K562 (cell line): ENCODE measurements at regions not wholly inside any gene's neighbourhood (a gene's known extent, or its start where the extent isn't known, plus 50 kb on each side); places are given as distances from the start of the nearest gene placed in this dataset.

Source experiments
- ATAC-seq: fragments of 200-7000 bp; cut with Tn5 transposase; 3 replicates; pipeline ENCODE4 v1.9.1; 2020; ENCODE audit warnings: moderate library complexity
- BruUV-seq: library from RNA; stranded (reverse); fragments of 400-500 nt; replicated peaks from 2 replicates; lab custom pipeline; 2021; lab: Mats Ljungman, UMichigan
- CTCF ChIA-PET: fragments of 300-600 bp; formaldehyde crosslinking; extraction: SDS; loops from one replicate; lab custom pipeline; 2021; ENCODE audit warnings: low intra/inter-chr PET ratio; lab: Yijun Ruan, JAX
- POLR2A ChIA-PET: fragments of 300-600, 350-650 bp; sonication (Branson Sonifier 250); formaldehyde crosslinking; extraction: SDS; loops from one replicate; lab custom pipeline; 2021; ENCODE audit warnings: antibody characterized with exemption, inconsistent platforms; lab: Yijun Ruan, JAX
- DNase-seq, 4 experiments: peaks; one replicate each; pipeline versions ENCODE4 v3.0.0 to v3.0.0-alpha.2; 2011 to 2018; ENCODE audit warnings: low spot score in 3 of 4, mixed read lengths in 3 of 4; ENCODE audit errors: extremely low read depth in 1 of 4
- FAIRE-seq: peaks from 2 replicates; lab custom pipeline; 2011; peaks lifted over from hg19 to GRCh38; lab: Jason Lieb, UNC
- H2AFZ ChIP-seq: 2 replicates; pipeline ENCODE4 v1.6.0; 2011; ENCODE audit warnings: low read depth, low read length, control low read depth, inconsistent platforms
- H3K27ac ChIP-seq: fragments of 200-600 bp; 3 replicates; pipeline ENCODE4 v1.8.0; 2011; ENCODE audit warnings: low read depth, mild to moderate bottlenecking, control low read depth, inconsistent platforms, low read length, moderate library complexity, mixed read lengths; ENCODE audit errors: extremely low read depth
- H3K27me3 ChIP-seq, 2 experiments: fragments of 300-600 bp in 1 of 2; 2 replicates in 1 of 2; 3 replicates in 1 of 2; pipeline versions ENCODE4 v1.6.0 to v1.8.0; 2011; ENCODE audit warnings: inconsistent platforms in 2 of 2, low read length in 2 of 2, mild to moderate bottlenecking in 1 of 2, mixed read lengths in 1 of 2, moderate library complexity in 1 of 2; ENCODE audit not compliant: control insufficient read depth in 2 of 2, insufficient read depth in 2 of 2
- H3K36me3 ChIP-seq: fragments of 300-600 bp; 3 replicates; pipeline ENCODE4 v1.8.0; 2011; ENCODE audit warnings: mild to moderate bottlenecking, low read length, inconsistent platforms; ENCODE audit not compliant: control insufficient read depth, insufficient read depth
- H3K4me1 ChIP-seq, 2 experiments: fragments of 200-600 bp in 1 of 2; replicated peaks in 1 of 2; 2 replicates in 1 of 2; 3 replicates in 1 of 2; pipeline versions ENCODE4 v1.5.1 to v1.8.0; 2011; ENCODE audit warnings: inconsistent platforms in 2 of 2, low read length in 2 of 2, mild to moderate bottlenecking in 1 of 2, mixed read lengths in 1 of 2, moderate library complexity in 1 of 2; ENCODE audit not compliant: control insufficient read depth in 2 of 2, insufficient read depth in 2 of 2
- H3K4me2 ChIP-seq: 2 replicates; pipeline ENCODE4 v1.6.1; 2011; ENCODE audit warnings: low read length, control low read depth, inconsistent platforms, mixed read lengths; ENCODE audit not compliant: insufficient read depth
- H3K4me3 ChIP-seq: fragments of 200-600 bp; sonication (generic), shearing (Covaris generic); 2 replicates; pipeline ENCODE4 v1.5.1; 2016; ENCODE audit warnings: control low read depth, inconsistent platforms
- H3K79me2 ChIP-seq: fragments of 200-600 bp; 3 replicates; pipeline ENCODE4 v1.8.0; 2011; ENCODE audit warnings: low read length, inconsistent platforms; ENCODE audit not compliant: control insufficient read depth, insufficient read depth
- H3K9ac ChIP-seq, 2 experiments: 2 replicates each; pipeline versions ENCODE4 v1.6.0 to v1.6.1; 2011; ENCODE audit warnings: low read depth in 2 of 2, low read length in 2 of 2, control low read depth in 1 of 2, inconsistent platforms in 1 of 2, mild to moderate bottlenecking in 1 of 2, mixed read lengths in 1 of 2; ENCODE audit not compliant: insufficient read depth in 1 of 2
- H3K9me1 ChIP-seq: one replicate; pipeline ENCODE4 v1.6.0; 2011; ENCODE audit warnings: inconsistent platforms, mild to moderate bottlenecking, low read length, moderate library complexity; ENCODE audit not compliant: control insufficient read depth, insufficient read depth
- H3K9me3 ChIP-seq: replicated peaks from 2 replicates; pipeline ENCODE4 v1.5.1; 2011; ENCODE audit warnings: low read depth, low read length, inconsistent platforms; ENCODE audit not compliant: control insufficient read depth, insufficient read depth
- H4K20me1 ChIP-seq: replicated peaks from 2 replicates; pipeline ENCODE4 v1.6.1; 2011; ENCODE audit warnings: low read length, inconsistent platforms, mixed read lengths; ENCODE audit not compliant: control insufficient read depth, insufficient read depth
- CBFA2T3 ChIP-seq: fragments of 450-650 bp; IDR thresholded peaks from 2 replicates; pipeline ENCODE4 v1.6.1; 2017
- CC2D1A ChIP-seq: fragments of 450-650 bp; IDR thresholded peaks from 2 replicates; pipeline ENCODE4 v1.6.1; 2017; ENCODE audit warnings: mild to moderate bottlenecking
- DACH1 ChIP-seq: fragments of 450-650 bp; IDR thresholded peaks from 2 replicates; pipeline ENCODE4 v1.6.1; 2018; ENCODE audit not compliant: partially characterized antibody
- EP400 ChIP-seq: fragments of 450-650 bp; IDR thresholded peaks from 2 replicates; pipeline ENCODE4 v1.6.1; 2017; ENCODE audit warnings: antibody characterized with exemption, mild to moderate bottlenecking, moderate library complexity
- HSF4 ChIP-seq: fragments of 250-450 bp; sonication (Bioruptor Pico); IDR thresholded peaks from 2 replicates; pipeline ENCODE4 v2.1.2; 2022; ENCODE audit warnings: mild to moderate bottlenecking, moderate library complexity, borderline replicate concordance
- KLF16 ChIP-seq: IDR thresholded peaks from 2 replicates; pipeline ENCODE4 v1.6.1; 2016; ENCODE audit warnings: antibody characterized with exemption
- NCOA4 ChIP-seq: fragments of 450-650 bp; IDR thresholded peaks from 2 replicates; pipeline ENCODE4 v1.6.1; 2018; ENCODE audit warnings: mild to moderate bottlenecking; ENCODE audit not compliant: partially characterized antibody
- NONO ChIP-seq, 2 experiments: fragments of 200-400 bp in 1 of 2; fragments of 450-650 bp in 1 of 2; formaldehyde crosslinking in 1 of 2; IDR thresholded peaks; 2 replicates each; pipeline ENCODE4 v1.6.1; 2017; ENCODE audit warnings: low read depth in 2 of 2, mild to moderate bottlenecking in 2 of 2, moderate library complexity in 2 of 2, low read length in 1 of 2
- RERE ChIP-seq: sonication (generic); formaldehyde crosslinking; IDR thresholded peaks from 2 replicates; pipeline ENCODE4 v1.8.0; 2023; ENCODE audit warnings: missing genetic modification reagents, mild to moderate bottlenecking, borderline replicate concordance
- SP2 ChIP-seq: IDR thresholded peaks from 2 replicates; pipeline ENCODE4 v1.6.1; 2011; ENCODE audit warnings: mild to moderate bottlenecking, low read depth, low read length, moderate library complexity; ENCODE audit not compliant: poor library complexity, severe bottlenecking; ENCODE audit errors: extremely low read depth
- SRSF7 ChIP-seq: fragments of 200-400 bp; formaldehyde crosslinking; optimal IDR thresholded peaks from 2 replicates; pipeline ENCODE3; 2017; ENCODE audit warnings: mild to moderate bottlenecking, low read depth, low read length
- STAT5A ChIP-seq: IDR thresholded peaks from 2 replicates; pipeline ENCODE4 v1.6.1; 2012; ENCODE audit warnings: low read length, inconsistent platforms, borderline replicate concordance
- ZBED1 ChIP-seq: IDR thresholded peaks from 2 replicates; pipeline ENCODE4 v1.6.1; 2014
- ZNF133 ChIP-seq: fragments of 250-450 bp; sonication (Bioruptor Pico); IDR thresholded peaks from 2 replicates; pipeline ENCODE4 v1.4.0; 2020; ENCODE audit warnings: mild to moderate bottlenecking
- ZNF408 ChIP-seq: fragments of 250-450 bp; sonication (Bioruptor Pico); IDR thresholded peaks from 2 replicates; pipeline ENCODE4 v1.4.0; 2020; ENCODE audit warnings: low read depth, mild to moderate bottlenecking, moderate library complexity
- WGBS: fragments of 100-300 bp; shearing (Covaris generic); methylation state at CpG from one replicate; pipeline ENCODE4 v1.1.6; 2016; ENCODE audit warnings: low coverage, mixed read lengths; ENCODE audit not compliant: insufficient coverage; ENCODE audit errors: missing lambda C conversion rate; 5-methylcytosine and 5-hydroxymethylcytosine counted together
- in situ Hi-C: fragments of 300-500 bp; cut with MboI; formaldehyde crosslinking; loops from 4 replicates; pipeline ENCODE4 v1.15.0; 2018; ENCODE audit warnings: inconsistent platforms, mixed read lengths
- intact Hi-C: fragments of 100-400 bp; cut with micrococcal nuclease; formaldehyde crosslinking; loops from 2 replicates; pipeline ENCODE4 v1.14.2; 2022
- TF ChIP-seq, protein P1 (sequence below): sonication (generic); formaldehyde crosslinking; IDR thresholded peaks from 2 replicates; pipeline ENCODE4 v1.8.0; 2023; ENCODE audit warnings: mild to moderate bottlenecking, missing genetic modification reagents

GRCh38 chr7:153385502-153385901 is 626.0 kb downstream of the ACTR3B start:
- peak; percentile 41 for ATAC-seq
- DNase-seq = peak in 2 of 4 experiments; percentile 45 to 68
- in situ Hi-C loops (no loop called here), intact Hi-C loops (loop anchor here (10.0 kb wide), 1 partner anchor 659 kb away; no protein-coding TSS in a partner anchor)
- Histone ChIP-seq H3K9ac (no peak overlapping the region), H2AFZ (no peak overlapping the region), H4K20me1 (0 out of 2 replicates have a peak, but pooled peaks cover 3% of the 10 kb centered on the region), H3K27ac (no peak overlapping the region), H3K9me3 (no peaks in the 10 kb centered on the region), H3K79me2 (no peaks in the 10 kb centered on the region), H3K4me3 (no peak overlapping the region), H3K27me3 (no peaks in the 10 kb centered on the region), H3K9me1 (no peaks in the 10 kb centered on the region), H3K4me2 (no peak overlapping the region), H3K4me1 (peaks cover 0 to 10% of the 10 kb centered on the region in 2 experiments; a peak in 3 of 5 replicates), H3K36me3 (peaks cover 36% of the 10 kb centered on the region; the same call in 2 of the 3 replicates)
- WGBS = 2% methylated on average over 2 of the region's 2 CpGs
- CTCF ChIA-PET = no interaction called here
- POLR2A ChIA-PET = no interaction called here
- BruUV-seq = no TSS peak
- FAIRE-seq = peak; percentile 11
- TF ChIP-seq NONO (IDR thresholded peaks at IDR 0.05; ENCODE audit: low read depth in 2 of 2, low read length in 1 of 2) (no peak), SRSF7 (no peak), ZNF133 (no peak), HSF4 (CRISPR knock-in tag) (no peak), NCOA4 (no peak), CBFA2T3 (peak; percentile 85), CC2D1A (no peak), DACH1 (no peak), EP400 (peak; percentile 9; the same call in 1 of the 2 replicates), RERE (CRISPR knock-in tag) (no peak), SP2 (no peak), ZBED1 (0 out of 2 replicates have a peak, but pooled peaks have one; percentile 26), ZNF408 (no peak), KLF16 (peak; percentile 56; the same call in 1 of the 2 replicates), STAT5A (peak; percentile 20; the same call in 1 of the 2 replicates)
- TF ChIP-seq, protein P1, sequence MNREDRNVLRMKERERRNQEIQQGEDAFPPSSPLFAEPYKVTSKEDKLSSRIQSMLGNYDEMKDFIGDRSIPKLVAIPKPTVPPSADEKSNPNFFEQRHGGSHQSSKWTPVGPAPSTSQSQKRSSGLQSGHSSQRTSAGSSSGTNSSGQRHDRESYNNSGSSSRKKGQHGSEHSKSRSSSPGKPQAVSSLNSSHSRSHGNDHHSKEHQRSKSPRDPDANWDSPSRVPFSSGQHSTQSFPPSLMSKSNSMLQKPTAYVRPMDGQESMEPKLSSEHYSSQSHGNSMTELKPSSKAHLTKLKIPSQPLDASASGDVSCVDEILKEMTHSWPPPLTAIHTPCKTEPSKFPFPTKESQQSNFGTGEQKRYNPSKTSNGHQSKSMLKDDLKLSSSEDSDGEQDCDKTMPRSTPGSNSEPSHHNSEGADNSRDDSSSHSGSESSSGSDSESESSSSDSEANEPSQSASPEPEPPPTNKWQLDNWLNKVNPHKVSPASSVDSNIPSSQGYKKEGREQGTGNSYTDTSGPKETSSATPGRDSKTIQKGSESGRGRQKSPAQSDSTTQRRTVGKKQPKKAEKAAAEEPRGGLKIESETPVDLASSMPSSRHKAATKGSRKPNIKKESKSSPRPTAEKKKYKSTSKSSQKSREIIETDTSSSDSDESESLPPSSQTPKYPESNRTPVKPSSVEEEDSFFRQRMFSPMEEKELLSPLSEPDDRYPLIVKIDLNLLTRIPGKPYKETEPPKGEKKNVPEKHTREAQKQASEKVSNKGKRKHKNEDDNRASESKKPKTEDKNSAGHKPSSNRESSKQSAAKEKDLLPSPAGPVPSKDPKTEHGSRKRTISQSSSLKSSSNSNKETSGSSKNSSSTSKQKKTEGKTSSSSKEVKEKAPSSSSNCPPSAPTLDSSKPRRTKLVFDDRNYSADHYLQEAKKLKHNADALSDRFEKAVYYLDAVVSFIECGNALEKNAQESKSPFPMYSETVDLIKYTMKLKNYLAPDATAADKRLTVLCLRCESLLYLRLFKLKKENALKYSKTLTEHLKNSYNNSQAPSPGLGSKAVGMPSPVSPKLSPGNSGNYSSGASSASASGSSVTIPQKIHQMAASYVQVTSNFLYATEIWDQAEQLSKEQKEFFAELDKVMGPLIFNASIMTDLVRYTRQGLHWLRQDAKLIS (CRISPR knock-in tag) = no peak
